ENCODE measurements at regions not wholly inside any gene's neighbourhood (a gene's known extent, or its start where the extent isn't known, plus 50 kb on each side); places are given as distances from the start of the nearest gene placed in this dataset.

DNA sequence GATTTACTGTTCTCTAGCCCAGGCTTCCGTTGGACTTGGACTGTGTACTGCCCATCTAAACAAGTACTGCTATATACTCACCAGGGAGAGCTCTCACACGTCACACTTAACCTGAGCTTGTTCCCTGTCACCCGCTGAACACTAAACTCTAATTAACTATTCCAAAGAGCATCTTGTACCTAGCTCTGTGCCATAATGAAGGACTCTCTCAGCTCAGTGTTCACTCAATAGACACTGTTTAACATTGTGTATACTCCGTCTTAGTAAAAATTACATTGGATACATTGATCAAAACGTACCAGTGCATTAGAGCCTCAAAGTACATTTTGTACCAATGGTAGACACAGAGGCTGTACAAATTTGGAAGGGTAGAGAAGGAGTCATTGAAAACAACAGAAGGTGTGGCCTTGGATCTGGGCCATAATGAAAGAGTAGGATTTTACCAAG is 55.4 kb upstream of the EPHA7 start:
- Histone ChIP-seq H3K27me3 (replicated peaks in 2 of 5; ENCODE audit: control insufficient read depth in 4 of 5, insufficient read depth in 5 of 5, low read length in 4 of 5) (no peaks in the 10 kb centered on the region), H3K4me1 (ENCODE audit: control extremely low read depth in 1 of 4, control insufficient read depth in 4 of 4, insufficient read depth in 4 of 4, low read length in 3 of 4) (no peaks in the 10 kb centered on the region), H3K9me3 (ENCODE audit: control extremely low read depth in 1 of 5, control insufficient read depth in 4 of 5, insufficient read depth in 2 of 5, low read depth in 1 of 5, low read length in 4 of 5) (no peaks in the 10 kb centered on the region), H3K27ac (ENCODE audit: insufficient read depth in 1 of 2, low read depth in 1 of 2, low read length in 2 of 2, poor library complexity in 1 of 2, severe bottlenecking in 2 of 2) (no peak overlapping the region), H3K4me3 (ENCODE audit: control insufficient read depth in 1 of 7, extremely low read depth in 1 of 7, insufficient read depth in 4 of 7, low read depth in 2 of 7, low read length in 6 of 7) (no peak overlapping the region), H3K36me3 (ENCODE audit: control insufficient read depth in 4 of 4, insufficient read depth in 4 of 4, low read length in 3 of 4) (no peaks in the 10 kb centered on the region)
- ChIA-PET CTCF (no interaction called here), POLR2A (no interaction called here)
- WGBS (ENCODE audit: insufficient coverage), result 100% methylated on average over 2 of the region's 5 CpGs
- DNase-seq, result no peak

DNA sequence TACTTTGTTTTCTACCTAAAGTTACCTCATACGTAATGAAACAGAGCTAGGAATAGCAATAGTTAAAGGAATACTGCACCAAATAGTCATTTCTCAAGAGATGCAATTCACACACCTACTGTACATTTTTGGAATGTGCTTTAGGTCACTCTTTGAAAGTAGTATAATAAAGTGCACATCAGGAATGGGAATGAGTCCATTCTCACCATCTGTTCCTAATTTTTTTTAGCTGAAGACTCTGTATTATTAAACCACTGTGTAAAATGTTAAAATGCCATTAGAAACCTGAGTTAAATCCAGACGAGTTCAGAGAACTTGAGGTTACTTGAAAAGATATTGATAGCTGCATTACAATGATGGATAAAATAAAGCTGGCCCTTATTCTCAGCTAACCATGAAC is 51.9 kb upstream of the EPHA7 start:
- Histone ChIP-seq H3K4me1 (ENCODE audit: control extremely low read depth in 1 of 4, control insufficient read depth in 4 of 4, insufficient read depth in 4 of 4, low read length in 3 of 4) (no peaks in the 10 kb centered on the region), H3K27me3 (replicated peaks in 2 of 5; ENCODE audit: control insufficient read depth in 4 of 5, insufficient read depth in 5 of 5, low read length in 4 of 5) (no peaks in the 10 kb centered on the region), H3K36me3 (ENCODE audit: control insufficient read depth in 4 of 4, insufficient read depth in 4 of 4, low read length in 3 of 4) (no peaks in the 10 kb centered on the region), H3K9me3 (ENCODE audit: control extremely low read depth in 1 of 5, control insufficient read depth in 4 of 5, insufficient read depth in 2 of 5, low read depth in 1 of 5, low read length in 4 of 5) (no peaks in the 10 kb centered on the region), H3K4me3 (ENCODE audit: control insufficient read depth in 1 of 7, extremely low read depth in 1 of 7, insufficient read depth in 4 of 7, low read depth in 2 of 7, low read length in 6 of 7) (no peak overlapping the region), H3K27ac (ENCODE audit: insufficient read depth in 1 of 2, low read depth in 1 of 2, low read length in 2 of 2, poor library complexity in 1 of 2, severe bottlenecking in 2 of 2) (no peak overlapping the region)
- no peak for DNase-seq
- ChIA-PET POLR2A (no interaction called here), CTCF (no interaction called here)
- WGBS (ENCODE audit: insufficient coverage), result no CpG with 5 or more reads among the region's 2 CpGs

Data from common myeloid progenitor, CD34-positive (primary cell).